ENCODE measurements at regions not wholly inside any gene's neighbourhood (a gene's known extent, or its start where the extent isn't known, plus 50 kb on each side); places are given as distances from the start of the nearest gene placed in this dataset.
"Not testable (repeated sequence)": the region's sequence is repeated elsewhere in the genome, so short reads cannot be mapped to it uniquely, and the experiment has no call there.

DNA sequence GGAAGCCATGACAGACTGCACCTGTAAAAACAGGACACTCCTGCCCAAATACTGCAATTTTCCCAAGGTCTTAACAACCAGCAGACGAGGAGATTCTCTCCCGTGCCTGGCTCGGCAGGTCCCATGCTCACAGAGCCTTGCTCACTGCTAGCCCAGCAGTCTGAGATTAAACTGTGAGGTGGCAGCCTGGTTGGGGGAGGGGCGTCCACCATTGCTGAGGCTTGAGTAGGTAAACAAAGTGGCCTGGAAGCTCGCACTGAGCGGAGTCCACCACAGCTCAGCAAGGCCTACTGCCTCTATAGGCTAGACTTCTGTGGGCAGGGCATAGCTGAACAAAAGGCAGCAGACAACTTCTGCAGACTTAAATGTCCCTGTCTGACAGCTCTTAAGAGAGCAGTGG is 80.3 kb downstream of the ANXA5 start:
- DNase-seq; intact Hi-C loops (cut with DNase I; ENCODE audit: low total_unique reads): not testable (repeated sequence)
- 79 to 83% methylated on average over 5 to 6 of the region's 6 CpGs for WGBS, 2 donors

DNA sequence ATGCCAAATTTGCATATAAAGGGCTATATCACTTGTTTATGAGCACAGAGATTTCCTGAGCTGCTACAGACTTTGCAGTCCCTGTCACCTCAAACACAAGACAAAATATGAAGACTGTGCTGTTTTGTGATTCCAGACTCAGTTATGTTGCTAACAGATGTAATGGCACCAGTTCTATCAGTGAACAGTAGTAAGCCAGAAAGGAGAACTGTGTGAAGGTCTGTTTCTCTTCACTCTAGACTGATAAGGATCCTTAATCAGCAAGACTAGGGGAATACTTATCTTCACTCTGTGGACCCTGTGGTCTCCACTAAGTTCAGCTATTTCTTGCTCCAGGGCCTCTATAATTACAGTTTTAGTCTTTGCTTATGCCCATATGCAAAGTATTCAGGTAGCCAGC is 82.7 kb downstream of the ANXA5 start:
- H3K36me3 ChIP-seq (ENCODE audit: low read depth, missing control alignments): no peaks in the 10 kb centered on the region

More for the DNA sequence above, 80.3 kb downstream of the ANXA5 start:
- H3K9me3 ChIP-seq; H3K4me3 ChIP-seq; H3K27ac ChIP-seq; H3K27me3 ChIP-seq; H3K4me1 ChIP-seq; H3K36me3 ChIP-seq (ENCODE audit: low read depth, missing control alignments): not testable (repeated sequence)

DNA sequence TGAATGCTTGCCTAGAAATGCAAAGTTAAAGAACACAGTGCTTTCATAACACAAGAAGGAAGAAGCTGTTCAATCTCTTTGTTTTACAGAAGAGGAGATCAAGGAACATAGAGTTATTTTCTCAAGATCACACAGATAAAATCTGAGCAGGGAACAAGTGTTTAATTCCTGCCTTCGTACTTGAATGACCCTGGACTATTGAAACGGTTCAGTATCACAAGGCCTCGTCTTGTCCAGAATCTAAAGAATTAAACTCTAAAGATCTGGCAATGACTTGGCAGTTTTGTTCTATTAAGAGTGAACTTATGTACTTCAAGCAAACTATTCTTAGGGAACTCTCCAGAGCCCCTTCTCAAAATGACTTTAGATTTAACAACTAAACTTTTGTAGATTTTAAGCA is 97.7 kb downstream of the ANXA5 start:
- H3K9me3 ChIP-seq: no peaks in the 10 kb centered on the region
- no peaks in the 10 kb centered on the region for H3K27me3 ChIP-seq
- H3K36me3 ChIP-seq (ENCODE audit: low read depth, missing control alignments): no peaks in the 10 kb centered on the region
- peak overlapping the region in 1 of 2 donors; percentile 73 for H3K27ac ChIP-seq
- intact Hi-C loops (cut with DNase I; ENCODE audit: low total_unique reads): no loop called here
- TF ChIP-seq POLR2A (IDR thresholded peaks at IDR 0.05): no peak
- TF ChIP-seq, protein P1, sequence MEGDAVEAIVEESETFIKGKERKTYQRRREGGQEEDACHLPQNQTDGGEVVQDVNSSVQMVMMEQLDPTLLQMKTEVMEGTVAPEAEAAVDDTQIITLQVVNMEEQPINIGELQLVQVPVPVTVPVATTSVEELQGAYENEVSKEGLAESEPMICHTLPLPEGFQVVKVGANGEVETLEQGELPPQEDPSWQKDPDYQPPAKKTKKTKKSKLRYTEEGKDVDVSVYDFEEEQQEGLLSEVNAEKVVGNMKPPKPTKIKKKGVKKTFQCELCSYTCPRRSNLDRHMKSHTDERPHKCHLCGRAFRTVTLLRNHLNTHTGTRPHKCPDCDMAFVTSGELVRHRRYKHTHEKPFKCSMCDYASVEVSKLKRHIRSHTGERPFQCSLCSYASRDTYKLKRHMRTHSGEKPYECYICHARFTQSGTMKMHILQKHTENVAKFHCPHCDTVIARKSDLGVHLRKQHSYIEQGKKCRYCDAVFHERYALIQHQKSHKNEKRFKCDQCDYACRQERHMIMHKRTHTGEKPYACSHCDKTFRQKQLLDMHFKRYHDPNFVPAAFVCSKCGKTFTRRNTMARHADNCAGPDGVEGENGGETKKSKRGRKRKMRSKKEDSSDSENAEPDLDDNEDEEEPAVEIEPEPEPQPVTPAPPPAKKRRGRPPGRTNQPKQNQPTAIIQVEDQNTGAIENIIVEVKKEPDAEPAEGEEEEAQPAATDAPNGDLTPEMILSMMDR (IDR thresholded peaks at IDR 0.05): no peak
- DNase-seq: no peak
- no peak overlapping the region for H3K4me3 ChIP-seq
- 24 to 33% methylated on average over 3 of the region's 3 CpGs for WGBS, 2 donors
- H3K4me1 ChIP-seq: peaks cover 4% of the 10 kb centered on the region

More for the DNA sequence above, 82.7 kb downstream of the ANXA5 start:
- no peak for TF ChIP-seq POLR2A (IDR thresholded peaks at IDR 0.05)
- TF ChIP-seq, protein P1 (IDR thresholded peaks at IDR 0.05): no peak
- intact Hi-C loops (cut with DNase I; ENCODE audit: low total_unique reads): no loop called here
- Histone ChIP-seq H3K27ac (no peak overlapping the region), H3K4me3 (no peak overlapping the region), H3K27me3 (no peaks in the 10 kb centered on the region), H3K4me1 (no peaks in the 10 kb centered on the region), H3K9me3 (no peaks in the 10 kb centered on the region)
- DNase-seq: no peak

DNA sequence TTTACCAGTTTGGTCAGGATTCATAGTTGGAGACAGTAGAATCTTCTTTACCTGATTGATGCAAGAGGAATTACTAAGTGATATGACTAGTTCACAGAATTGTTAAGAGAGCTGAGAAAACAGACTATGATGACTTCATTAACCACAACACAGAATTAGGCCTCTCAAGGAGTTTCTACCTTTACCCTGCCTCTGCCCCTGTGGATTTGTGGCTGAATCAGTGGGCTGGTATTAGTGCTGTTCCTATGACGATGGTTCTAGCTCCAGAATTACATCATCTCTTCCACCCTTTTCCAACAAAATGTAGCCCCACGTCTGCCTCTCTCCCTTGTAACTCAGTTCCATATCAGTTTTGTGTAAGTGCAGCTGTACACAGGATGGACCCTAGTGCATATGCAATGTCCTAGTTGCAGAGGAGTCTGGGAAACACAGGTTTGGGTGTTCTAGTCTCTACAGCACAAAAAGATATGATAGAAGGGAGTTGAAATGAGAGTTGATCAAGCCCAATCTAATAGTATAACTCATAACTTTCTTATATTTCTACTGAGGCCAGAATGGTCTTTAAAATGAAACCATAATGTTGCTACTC is 99.3 kb downstream of the ANXA5 start:
- Histone ChIP-seq H3K36me3 (ENCODE audit: low read depth, missing control alignments) (no peaks in the 10 kb centered on the region), H3K27me3 (no peaks in the 10 kb centered on the region), H3K9me3 (no peaks in the 10 kb centered on the region), H3K4me3 (no peak overlapping the region), H3K27ac (no peak overlapping the region), H3K4me1 (peaks cover 4% of the 10 kb centered on the region)
- DNase-seq: no peak
- no peak for TF ChIP-seq POLR2A (IDR thresholded peaks at IDR 0.05)
- TF ChIP-seq, protein P1 (IDR thresholded peaks at IDR 0.05): no peak
- WGBS, 2 donors: 67 to 85% methylated on average over 2 of the region's 2 CpGs
- intact Hi-C loops (cut with DNase I; ENCODE audit: low total_unique reads): no loop called here

DNA sequence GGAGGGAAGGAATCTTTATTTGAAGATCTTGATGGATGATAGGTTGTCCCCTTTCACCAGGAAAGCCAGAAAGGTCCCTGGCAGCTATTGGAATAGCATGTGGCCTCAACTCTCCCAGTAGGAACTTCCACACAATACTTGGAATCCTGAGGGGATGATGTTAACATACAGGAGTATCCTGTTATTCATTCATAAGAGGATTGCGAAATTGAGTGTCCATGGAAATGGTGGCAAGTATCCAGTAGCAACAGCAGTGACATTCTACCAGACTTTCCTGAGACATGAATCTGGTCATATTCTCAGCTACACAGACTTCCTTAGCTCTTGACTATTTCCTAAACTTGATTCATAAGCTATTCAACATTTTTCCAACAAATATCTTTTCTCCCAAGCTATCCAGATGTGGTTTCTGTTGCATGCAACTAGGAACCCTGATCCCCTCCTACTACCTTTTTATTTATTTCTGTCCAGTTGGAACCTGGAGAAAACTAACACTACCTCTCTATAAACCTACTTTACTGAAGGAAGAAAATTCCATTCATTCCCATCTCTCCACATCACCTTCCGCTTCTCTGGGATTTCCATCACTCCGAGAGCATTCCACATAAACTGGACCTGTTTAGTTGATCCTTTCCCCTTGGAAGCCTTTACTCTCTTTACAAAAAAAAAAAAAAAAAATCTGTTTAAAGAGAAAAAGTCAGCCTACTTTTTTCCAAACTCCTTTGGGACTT is 101.8 kb downstream of the ANXA5 start:
- no peak for TF ChIP-seq POLR2A (IDR thresholded peaks at IDR 0.05)
- TF ChIP-seq, protein P1 (IDR thresholded peaks at IDR 0.05): no peak
- no peaks in the 10 kb centered on the region for H3K9me3 ChIP-seq
- intact Hi-C loops (cut with DNase I; ENCODE audit: low total_unique reads): no loop called here
- no peak for DNase-seq
- peak overlapping the region in 1 of 2 donors; percentile 5 for H3K27ac ChIP-seq
- no peak overlapping the region for H3K4me3 ChIP-seq
- H3K36me3 ChIP-seq (ENCODE audit: low read depth, missing control alignments): no peaks in the 10 kb centered on the region
- H3K27me3 ChIP-seq: no peaks in the 10 kb centered on the region
- H3K4me1 ChIP-seq: peaks cover 4% of the 10 kb centered on the region
- WGBS, 2 donors: 77 to 93% methylated on average over 3 of the region's 3 CpGs

Measured in testis (tissue), 2 donors.